AG08396 (cell line): ENCODE measurements at regions not wholly inside any gene's neighbourhood (a gene's known extent, or its start where the extent isn't known, plus 50 kb on each side); places are given as distances from the start of the nearest gene placed in this dataset.
"Not testable (repeated sequence)": the region's sequence is repeated elsewhere in the genome, so short reads cannot be mapped to it uniquely, and the experiment has no call there.

ENCODE experiments used
- DNase-seq: peaks from one replicate; pipeline ENCODE4 v3.0.0; 2012; ENCODE audit warnings: low spot score, mixed read lengths

DNA sequence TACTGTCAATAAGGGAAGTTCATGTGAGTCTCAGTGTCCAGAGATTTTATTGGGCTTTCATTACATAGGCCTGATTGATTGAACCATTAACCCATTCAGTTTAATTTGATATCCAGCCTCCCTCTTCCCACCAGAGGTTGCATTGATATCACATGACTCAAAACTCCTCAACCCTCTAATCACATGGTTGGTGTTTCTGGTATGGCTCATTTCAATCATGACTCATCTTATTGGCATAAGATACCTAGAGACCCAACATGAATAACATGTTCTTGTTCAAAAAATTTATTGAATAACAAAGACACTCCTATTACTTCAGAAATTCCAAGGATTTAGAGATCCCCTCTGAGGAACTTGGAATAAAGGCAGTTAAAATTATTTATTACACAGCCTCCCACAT, 982.2 kb downstream of the TLE1 start:
- DNase-seq, result no peak

DNA sequence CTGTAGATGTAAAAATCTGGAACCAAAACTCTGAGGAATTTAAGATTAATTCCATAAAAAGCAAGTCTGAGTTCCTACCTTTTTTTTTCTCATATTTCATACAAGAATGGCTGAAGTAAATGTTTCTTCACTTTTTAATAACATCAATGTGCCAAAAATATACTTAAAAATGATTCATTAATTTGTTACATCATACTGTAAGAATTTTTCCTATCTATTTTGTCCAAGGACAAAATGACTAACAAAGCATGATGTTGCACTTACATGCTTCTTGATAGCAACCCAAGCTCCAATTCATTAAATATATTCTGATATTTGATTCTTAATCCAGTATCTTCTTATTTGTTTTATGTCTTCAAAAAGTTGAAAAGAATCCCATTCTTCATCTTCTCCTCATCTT, 988.3 kb downstream of the TLE1 start:
- no peak for DNase-seq

DNA sequence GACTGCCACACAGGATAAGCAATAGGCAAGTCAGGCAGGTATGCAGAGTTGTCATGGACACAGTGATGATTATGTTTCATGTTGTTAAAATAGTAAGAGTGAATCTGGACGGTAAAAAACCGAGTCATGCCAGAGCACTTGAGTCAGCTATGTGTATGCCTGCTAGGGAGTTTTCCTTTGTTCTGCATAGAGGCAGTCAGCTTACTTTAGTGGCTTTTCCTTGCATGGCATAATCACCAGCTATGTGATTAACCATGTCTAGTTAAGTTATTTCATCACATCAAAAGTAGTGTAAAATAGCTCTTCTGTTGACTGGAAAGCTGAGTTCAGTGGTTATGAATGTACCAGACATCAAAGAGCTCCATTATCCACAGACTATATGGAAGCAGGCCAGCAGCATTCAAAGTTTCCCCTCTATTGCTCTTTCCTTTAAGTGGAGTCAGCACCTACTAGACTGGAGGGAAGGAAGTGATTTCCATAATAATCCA, 989.8 kb downstream of the TLE1 start:
- DNase-seq, result peak; percentile 44

DNA sequence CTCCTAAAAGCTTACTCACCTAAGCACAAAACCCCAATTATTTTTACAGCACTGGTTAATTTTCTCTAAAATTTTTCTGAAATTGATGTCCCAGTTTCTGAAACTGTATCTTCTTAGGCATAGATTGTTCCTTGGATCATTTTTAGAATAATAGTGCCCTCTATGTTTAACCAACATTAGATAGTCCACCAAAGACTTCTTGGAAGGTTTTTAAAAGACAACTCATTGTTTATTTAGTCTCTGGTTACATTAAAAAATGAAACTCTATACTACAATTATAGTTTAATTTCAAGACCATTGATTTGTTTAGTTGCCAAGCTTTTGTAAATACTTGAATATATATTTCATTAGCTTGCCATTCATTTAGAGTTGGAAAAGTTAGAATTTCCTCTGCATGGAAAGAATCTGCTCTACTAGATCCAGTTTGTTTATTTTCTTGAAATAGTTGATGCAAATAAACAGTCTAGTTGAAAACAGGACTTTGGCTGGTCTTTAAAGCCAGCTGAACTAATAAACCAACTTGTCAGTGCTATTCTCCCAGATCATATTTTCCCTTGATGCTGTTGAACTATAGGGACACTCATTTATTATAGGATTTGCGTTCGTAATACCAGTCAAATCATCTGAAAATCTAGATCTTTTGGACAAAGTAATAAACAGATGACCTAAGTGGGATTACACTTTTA, 990.5 kb downstream of the TLE1 start:
- no peak for DNase-seq

DNA sequence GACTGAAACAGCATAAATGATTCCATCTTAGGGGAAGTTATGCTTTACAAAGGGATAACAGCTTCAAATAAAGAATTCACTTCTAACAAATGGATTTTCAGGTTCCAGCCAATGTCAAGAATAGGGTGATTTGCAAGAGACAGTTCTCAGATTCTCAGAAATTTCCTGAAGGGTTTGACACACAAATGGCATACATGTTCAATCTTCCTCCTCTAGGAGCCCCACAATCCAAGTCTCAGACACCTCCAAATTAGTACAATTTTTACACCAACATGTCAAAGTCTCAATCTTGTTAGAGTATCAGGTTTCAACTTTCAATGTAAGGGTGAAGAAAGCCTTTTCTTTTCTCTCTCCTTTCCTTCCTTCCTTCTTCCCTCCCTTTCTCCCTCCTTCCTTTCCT, 996.6 kb downstream of the TLE1 start:
- DNase-seq, result no peak

DNA sequence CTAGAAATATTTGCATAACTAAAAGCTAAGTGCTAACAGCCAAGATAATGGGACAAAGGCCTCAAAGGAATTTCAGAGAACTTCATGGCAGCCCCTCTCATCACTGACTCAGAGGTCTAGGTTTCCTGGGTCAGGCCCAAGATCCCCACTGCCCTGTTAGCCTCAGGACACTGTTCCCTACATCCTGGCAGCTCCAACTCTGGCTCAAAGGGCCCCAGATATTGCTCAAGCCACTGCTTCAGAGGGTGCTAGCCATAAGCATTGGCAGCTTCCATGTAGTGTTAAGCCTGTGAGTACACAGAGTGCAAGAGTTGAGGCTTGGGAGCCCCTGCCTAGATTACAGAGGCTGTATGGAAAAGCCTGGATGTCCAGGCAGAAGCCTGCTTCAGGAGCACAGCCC, 998.1 kb downstream of the TLE1 start:
- no peak for DNase-seq

DNA sequence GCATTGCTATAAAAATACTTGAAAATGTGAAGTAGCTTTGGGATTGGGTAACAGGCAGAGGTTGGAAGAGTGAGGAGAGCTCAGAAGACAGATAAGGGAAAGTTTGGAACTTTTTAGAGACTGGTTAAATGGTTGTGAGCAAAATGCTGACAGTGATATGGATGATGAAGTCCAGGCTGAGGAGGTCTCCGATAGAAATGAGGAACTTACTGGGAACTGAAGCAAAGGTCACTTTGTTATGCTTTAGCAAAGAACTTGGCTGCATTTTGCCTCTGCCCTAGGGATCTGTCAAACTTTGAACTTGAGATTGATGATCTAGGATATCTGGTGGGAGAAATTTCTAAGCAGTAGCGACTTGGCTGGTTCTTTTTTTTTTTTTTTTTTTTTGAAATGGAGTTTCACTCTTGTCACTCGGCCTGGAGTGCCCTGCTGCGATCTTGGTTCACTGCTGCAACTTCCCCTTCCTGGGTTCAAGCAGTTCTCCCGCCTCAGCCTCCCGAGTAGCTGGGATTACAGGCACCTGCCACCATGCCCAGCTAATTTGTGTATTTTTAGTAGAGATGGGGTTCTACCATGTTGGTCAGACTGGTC, 998.9 kb downstream of the TLE1 start:
- DNase-seq, result no peak

DNA sequence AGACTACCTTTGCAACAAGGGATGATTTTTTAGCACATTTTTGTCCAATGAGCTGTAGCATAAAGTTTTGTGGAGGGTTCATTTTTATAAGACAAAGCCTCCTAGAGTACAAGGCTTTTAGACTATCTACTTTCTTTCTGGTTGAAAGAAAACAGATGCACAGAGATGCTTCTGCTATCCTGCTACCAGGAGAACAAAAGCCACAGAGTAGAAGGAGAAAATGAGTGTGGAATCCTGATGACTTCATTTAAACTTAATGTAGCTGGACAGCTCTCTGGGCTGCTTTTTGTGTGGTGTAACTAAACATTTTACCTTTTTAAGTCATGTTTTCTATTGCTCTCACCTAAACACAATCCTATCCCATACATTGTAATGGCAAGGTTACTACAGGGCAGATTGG, 1009.4 kb downstream of the TLE1 start:
- DNase-seq, result no peak

DNA sequence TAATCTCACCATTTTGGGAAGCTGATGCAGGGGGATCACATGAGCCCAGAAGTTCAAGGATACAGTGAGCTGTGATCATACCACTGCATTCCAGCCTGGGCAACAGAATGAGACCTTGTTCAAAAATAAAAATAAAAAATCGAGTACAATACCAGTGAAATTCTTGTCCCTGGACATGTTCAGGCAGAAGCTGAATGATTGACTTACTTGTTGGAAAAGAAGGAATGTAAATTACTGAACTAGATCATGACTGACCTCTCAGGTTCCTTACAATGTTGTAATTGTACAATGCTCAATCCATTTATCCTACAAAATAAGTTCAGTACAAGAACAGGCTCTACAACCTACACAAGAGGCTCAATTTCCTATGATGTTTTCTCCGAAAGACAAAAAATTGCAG, 1010.4 kb downstream of the TLE1 start:
- no peak for DNase-seq

DNA sequence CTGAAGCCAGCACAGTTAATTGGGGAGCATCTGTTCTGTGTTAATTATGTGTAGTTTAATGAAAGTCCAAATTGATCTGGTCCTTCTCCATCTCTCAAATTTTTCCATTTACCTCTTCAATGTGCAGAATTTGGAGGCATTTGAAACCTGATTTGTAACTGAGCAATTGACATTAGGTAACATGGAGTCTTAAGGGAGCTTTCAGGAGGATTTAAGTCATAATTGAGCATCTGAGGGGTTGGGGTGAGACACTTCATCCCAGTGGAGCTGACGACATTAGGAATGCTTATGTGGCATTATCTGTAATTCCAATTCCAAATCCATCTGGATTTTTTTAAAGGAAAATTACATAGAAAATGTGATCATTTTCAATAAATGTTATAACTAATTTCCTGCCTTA, 1015.9 kb downstream of the TLE1 start:
- no peak for DNase-seq

DNA sequence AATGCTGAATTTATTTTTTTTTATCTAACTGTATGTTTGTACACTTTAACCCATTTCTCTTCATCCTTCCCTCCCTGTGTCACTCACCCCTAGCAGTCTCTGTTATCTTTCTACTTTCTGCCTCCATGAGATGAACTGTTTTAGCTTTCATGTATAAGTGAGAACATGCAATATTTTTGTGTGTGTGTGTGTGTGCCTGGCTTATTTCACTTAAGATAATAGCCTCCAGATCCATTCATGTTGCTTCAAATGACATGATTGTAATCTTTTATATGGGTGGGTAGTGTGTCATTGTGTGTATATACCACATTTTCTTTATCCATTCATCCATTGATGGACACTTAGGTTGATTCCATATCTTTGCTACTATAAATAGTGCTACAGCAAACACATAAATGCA, 1023.9 kb downstream of the TLE1 start:
- DNase-seq, result no peak

DNA sequence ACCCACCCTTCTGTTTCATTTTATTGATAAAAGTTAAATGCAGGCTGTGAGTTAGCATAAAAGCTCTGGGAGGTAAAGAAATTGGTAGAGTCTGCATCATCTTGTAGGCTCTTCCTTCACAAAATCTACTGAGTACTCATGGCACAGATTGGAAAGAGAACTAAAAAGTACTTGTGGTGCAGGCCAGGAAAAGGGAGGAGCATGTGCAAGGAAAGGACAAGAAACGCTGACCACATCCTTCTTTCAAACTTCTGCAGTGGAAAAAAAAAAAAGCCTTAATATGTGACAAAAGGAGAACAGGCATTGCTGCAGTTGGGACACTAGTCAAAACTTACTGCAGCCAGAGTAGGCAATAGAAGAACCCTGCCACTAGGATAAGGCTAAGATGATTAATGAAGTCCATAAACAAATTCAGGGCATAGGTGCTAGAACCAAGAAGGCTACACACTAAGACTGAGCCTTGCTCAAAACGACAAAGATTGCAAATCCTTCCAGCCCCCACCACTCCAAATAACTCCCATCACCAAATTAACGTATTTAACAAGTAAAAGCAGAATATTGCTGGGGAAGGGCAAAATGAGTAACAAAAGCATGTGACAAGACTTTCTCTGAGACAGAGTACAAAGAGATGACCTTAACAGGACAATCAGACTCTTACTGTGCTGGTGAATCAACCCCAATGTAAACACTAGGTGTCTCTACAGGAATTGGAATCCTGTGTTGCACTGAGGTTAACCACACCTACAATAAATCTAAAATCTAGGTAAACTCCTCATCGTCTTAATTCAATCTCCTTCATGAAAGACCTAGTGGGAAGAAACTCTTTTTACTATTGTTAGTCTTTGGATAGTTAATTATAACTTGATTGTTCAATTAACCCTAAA, 1024.8 kb downstream of the TLE1 start:
- DNase-seq, result no peak

DNA sequence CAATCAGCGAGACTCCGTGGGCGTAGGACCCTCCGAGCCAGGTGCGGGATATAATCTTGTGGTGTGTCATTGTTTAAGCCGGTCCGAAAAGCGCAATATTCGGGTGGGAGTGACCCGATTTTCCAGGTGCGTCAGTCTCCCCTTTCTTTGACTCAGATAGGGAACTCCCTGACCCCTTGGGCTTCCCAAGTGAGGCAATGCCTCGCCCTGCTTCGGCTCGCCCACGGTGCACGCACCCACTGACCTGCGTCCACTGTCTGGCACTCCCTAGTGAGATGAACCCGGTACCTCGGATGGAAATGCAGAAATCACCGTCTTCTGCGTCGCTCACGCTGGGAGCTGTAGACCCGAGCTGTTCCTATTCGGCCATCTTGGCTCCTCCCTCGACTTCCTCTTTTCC, 1029.6 kb downstream of the TLE1 start:
- DNase-seq, result not testable (repeated sequence)

DNA sequence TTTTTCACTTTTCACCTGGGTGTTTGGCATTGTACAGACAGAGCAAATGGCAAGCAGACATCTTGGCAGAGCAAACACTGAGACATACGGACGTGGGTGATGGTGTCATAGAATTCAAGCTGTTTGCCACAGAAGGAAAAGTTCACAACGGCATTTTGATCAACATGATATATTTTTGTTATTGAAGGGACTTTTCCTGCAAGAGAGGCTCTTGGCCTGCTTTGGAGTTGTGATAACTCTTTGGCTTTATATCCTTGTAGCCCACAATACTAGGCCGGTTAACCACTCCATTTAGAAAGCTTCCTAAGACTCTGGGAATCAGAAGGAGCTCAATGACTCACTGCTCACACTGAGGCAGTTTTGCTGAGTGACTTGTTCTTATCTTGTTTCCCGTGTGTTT, 1038.3 kb downstream of the TLE1 start:
- peak; percentile 17 for DNase-seq

DNA sequence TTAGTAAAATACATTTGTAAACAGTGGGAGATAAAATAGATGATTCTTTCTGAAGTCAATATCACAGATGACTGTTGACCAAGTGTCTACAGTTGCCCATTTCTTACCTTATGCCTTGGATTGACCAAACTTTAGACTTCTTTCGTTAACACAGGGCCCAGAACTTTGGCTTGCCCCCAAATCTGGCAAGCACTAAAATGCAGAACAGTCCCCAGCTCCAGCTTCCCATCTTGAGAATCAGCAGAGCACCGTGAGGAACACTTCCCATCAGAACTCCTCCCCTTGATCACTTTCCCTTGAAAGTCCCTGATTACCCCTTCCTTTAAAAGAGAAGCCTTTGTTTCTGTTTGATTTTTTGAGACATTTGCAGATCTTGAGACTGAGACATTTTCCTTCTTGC, 1039.9 kb downstream of the TLE1 start:
- no peak for DNase-seq

DNA sequence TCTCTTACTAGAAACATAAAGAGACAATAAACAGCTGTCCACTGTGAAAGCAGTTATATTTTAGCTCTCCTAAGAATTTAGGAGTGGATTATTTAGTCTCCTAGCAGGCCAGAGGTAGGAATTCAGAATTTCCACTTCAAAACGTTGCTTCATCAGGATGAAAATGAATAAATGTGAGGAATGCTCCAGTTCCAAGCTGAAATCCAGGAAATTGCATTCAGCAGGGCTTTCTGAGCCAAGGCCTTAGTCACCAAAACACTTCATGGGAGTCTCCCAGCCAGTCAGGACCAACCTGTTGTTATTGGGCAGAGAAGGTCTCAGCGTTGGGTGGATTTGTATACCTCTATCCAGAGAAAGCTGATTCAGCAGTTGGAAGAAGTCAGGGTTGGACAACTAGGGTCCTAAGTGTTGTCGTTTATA, 1040.3 kb downstream of the TLE1 start:
- DNase-seq, result peak; percentile 48

DNA sequence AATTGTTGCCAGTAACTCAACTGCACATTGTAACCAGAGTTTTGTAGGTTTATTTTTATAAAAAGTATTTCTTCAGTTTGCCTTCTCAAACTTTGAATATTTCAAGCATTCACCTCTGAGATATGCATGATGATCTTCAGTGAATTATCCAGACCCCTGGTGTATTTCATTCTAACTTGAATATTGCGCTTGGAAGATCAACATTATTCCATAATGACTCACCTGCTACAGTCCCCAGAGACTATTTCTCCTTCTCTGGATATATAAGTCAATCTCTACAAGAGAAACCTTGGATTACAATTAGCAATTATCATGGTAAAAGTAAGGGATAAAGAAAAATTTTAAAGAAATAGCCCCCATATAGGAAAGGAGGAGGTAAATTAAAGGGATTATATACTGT, 1041.0 kb downstream of the TLE1 start:
- no peak for DNase-seq

DNA sequence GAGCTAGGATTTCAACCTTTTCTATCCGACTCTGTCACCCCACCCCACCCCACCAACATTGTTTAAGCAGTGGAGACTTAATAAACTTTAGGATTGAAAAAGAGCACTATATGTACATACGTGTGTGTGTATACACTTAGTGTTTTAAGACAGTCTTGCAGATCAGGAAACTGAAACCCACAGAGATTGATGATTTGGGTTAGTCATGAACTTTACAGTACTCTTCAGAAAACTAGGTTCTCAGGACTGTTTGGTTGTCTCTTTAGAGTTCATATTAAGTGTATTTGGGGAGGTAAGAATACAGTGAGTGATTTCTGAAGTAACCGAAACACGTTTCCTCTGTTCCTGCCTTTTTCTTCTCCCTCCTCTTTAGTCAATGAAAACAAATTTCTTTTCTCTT, 1043.1 kb downstream of the TLE1 start:
- no peak for DNase-seq

DNA sequence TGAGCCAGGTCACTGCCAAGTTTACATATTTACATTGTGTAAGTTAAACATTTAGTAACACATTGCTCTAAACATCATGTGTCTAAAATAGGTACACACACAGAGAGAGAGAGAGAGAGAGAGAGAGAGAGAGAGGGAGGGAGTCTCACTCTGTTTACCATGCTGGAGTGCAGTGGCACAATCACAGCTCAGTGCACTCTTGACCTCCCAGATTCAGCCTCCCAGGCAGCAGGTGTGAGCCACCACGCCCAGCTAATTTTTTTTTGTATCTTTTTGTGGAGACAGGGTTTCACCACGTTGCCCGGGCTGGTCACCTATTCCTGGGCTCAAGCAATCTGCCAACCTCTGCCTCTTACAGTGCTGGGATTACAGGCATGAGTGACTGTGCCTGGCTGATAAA, 1045.3 kb downstream of the TLE1 start:
- DNase-seq, result no peak

DNA sequence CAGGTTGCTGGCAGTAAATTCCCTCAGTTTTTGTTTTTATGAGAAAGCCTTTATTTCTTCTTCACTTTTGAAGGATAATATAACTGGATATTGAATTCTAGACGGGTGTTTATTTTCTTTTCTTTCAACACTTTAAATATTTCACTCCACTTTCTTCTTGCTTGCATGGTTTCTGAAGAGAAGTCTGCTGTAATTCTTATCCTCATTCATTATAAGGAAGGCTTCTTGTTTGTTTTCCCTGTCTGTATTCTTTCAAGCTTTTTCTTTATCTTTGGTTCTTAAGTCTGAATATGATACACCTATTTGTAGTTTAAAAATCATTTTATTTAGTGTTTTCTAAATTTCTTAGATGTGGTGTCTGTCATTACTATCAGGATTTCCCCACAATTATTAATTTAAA, 1054.3 kb downstream of the TLE1 start:
- DNase-seq, result no peak

DNA sequence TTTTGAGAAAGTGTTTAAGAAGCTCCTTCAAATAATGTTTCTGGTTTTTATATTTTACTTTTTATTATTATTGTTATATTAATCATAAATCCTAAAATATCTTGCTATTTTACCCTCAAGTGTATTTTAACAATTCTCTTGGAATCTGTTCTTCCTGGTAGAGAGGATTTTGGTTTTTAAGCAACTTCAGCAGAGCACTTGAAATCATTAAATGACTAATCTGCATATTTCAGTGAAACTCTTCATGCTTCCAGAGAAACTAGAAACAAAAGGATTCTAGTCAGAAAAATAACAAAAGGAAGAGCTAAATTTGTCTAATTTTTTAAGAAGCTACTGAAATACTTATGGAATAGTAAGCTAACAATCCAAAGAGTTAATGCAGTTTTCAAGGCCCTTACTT, 1057.3 kb downstream of the TLE1 start:
- DNase-seq, result no peak

DNA sequence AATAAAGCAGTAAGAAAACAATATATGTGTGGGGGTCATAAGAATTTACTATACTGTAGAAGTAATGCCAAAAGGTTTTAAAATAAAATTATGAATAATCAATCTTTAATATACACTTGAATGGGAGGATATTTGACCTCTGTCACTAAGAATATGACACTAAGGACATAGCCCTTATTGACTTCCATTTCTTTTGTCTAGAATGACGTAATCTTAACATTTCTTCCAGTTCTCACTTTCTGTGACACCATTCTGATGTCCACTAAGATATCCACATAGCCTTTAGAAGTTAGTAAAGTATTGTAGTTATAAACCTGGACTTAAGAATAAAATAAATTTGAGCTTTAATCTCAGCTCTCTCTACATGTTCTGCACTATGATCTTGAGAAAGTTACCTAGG, 1050.7 kb downstream of the TLE4 start:
- DNase-seq, result no peak

DNA sequence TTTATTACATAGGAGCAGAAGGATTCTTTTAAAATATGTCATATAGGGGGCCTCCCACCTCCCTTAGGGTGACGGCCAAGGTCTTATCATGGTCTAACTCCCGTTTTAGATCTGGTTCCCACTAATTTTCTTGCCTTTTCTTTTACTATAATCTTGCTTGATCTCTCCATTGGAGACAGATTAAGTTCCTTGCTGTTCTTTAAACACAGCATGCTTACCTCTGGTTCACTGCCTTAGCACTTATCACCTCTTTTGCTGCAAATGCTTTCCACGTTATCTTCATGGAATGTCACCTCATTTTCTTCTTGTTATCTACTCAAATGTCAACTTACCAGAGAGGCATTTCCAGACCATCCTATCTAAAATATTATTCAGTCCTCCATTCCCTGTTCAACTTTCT, 1047.6 kb downstream of the TLE4 start:
- no peak for DNase-seq
